GM18868 (cell line): ENCODE measurements at regions not wholly inside any gene's neighbourhood (a gene's known extent, or its start where the extent isn't known, plus 50 kb on each side); places are given as distances from the start of the nearest gene placed in this dataset.

ENCODE experiments used
- ATAC-seq: cut with Tn5 transposase; IDR thresholded peaks from one replicate; pipeline ENCODE4 v1.9.1; 2021; ENCODE audit warnings: mild to moderate bottlenecking, moderate library complexity; ENCODE audit not compliant: unreplicated experiment

DNA sequence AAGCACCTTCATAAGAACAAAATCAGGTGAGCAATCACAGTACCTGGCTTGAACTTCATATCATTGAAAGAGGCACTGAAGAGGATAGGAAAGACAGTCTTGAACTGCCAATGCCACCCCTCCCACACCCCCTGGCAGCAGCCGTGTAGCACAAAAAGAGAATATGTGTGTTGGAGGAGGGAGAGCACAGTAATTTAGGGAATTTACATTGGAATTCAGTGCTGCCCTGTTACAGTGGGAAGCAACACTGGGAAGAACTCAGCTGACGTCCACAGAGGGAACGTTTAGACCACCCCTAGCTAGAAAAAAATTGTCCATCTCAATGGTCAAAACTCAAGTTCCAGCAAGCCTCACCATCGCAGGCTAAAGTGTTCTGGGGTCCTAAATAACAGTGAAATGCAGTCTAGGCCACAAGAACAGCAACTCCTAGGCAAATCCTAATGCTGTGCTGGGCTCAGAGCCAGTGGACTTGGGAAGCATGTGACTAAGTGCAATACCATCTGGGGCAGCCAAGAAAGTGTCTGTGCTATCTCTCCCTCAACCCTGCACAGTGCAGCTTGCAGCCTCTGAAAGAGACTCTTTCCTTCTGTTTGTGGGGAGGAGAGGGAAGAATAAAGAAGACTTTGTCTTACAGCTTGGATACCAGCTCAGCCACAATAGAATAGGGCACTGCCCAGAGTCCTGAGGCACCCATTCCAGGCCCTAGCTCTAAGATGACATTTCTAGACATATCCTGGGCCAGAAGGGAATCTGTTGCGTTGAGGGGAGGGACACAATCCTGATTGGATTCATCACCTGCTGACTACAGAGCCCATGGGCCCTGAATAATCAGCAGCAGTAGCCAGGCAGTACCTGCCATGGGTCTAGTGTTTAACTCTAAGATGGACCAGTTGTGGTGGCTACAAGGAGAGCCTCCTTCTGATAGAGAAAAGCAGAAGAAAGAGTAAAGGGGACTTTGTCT lies 62.1 kb upstream of the VLDLR start:
- ATAC-seq: no peak

DNA sequence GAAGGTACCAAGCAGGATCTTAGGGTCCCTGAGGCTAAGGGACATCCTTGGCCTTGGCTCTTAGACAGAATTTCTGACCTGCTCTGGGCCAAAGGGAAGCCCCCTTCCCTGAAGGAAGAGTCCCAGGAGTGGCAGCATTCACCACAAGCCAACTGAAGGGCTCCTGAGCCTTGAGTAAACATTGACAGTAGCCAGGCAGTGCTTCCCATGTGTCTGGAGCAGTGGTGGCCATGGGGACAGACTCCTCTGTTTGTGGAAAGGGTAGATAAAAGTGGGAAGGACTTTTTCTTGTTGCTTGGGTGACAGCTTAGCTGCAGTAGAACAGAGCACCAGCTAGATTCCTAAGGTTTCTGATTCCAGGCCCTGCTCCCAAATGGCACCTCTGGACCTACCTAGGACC lies 61.4 kb upstream of the VLDLR start:
- ATAC-seq: no peak

DNA sequence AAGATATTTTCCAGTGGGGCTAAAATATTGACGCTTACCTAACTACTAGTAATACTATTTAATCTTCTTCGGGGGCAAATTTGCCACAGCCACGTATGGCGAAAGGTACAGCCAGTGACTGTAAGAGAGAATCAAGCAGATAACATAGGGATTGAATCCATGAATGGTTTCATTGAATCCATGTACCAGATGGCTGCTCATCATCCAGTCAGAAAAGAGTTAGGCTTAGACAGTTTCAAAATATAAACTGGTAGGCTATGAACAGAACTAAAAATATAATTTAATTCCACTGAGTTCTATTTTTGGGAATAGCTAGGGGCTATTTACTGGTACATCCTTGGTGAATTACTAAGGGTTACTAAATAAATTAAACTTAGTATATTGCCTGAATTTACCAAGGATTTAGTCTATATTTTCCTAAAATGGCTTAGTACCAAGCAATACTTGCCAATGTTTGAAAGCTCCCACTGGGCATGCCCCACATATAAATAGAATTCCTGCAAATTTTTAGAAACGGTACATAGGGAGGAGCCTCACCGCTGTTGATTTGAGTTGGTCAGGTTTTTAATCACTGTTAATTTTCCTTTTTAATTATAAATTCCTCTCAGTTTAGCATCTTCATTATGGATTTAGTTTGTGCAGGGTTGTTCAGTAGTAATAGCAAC lies 55.8 kb upstream of the VLDLR start:
- ATAC-seq: no peak

DNA sequence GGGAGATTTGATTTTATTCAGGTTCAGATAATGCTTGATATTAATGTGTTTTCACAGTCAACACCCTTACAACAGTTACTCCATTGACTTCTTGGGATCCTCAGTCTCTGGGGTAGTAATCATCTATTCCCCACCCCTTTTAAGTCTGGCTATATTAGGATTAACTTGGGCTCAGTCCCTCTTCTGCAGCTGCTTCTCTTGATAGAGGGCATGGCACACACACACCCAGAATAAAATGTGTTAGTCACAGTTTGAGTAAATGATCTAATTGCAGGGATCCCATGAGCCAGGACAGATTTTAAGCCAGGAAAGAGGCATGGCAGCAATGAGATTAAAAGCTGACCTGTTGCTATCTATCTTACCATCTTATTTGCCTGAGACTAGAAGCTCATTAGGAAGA lies 53.7 kb upstream of the VLDLR start:
- ATAC-seq: no peak

DNA sequence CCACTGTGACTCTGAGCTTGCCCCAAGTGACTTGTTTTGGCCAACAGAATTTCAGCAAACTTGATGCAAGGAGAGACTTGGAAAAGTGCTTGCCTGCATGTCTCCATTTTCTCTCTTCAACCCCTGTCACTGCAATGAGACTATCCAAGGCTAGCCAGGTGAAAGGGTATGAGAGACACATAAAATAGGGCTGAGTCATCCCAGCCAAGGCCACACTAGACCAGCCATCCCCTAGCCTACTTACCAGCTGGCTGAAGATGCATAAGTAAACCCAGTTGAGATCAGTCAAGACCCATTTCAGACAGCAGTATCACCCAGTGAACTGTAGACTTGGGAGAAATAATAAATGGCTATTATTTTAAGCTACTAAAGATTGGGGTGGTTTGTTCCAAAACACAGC lies 52.9 kb upstream of the VLDLR start:
- no peak for ATAC-seq

DNA sequence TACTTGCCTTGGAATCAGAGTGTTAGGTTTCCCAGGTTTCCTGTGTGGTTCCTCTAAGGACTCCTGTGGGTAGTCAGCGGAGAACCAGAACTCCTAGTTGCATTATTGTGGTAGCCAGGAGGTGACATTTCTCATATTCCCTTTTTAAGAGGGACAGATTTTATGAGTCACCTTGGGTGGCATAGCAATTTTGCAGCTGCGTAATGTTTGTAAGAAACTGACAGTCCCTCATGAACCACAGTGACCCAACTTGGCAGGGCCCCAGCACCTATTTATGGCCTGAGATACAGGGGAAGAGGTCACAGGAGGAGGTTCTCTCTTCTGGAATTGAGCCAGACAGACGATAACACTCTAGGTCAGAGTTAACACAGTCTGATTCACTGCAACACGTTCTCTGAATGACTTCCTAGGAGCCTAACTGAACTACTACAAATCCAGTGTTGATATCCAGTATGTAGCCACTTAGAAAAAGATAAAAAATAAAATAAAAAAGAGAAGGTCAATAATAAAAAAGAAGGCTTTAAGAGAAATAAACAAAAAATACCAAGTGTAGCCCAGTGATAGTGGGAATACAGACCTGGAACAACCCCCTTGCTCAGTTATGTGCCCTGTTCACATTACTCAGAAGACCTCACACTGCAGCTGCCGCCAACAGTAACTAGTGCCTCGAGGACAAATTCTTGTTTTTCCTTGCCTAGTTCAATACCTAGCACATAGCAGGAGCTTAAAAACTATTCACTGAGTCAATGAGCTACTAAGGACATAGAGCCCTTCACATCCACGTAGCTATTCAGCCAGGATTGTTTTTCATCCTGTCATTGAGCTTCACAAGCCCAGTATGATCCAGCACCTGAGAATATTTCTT lies 50.7 kb upstream of the VLDLR start:
- peak; percentile 95 for ATAC-seq
